Stimulated activated effector memory CD8-positive, alpha-beta T cell treated with anti-CD3 and anti-CD28 coated beads, Interleukin-12 subunit alpha, Interleukin-12 subunit beta, amount 100 ng/mL, for 72 hours (primary cell): ENCODE measurements at regions not wholly inside any gene's neighbourhood (a gene's known extent, or its start where the extent isn't known, plus 50 kb on each side); places are given as distances from the start of the nearest gene placed in this dataset.

ENCODE experiments used
- ATAC-seq: fragments of 150-1000 bp; cut with Tn5 transposase; 2 replicates; pipeline ENCODE4 v1.10.0; 2021
- DNase-seq, 2 donors: peaks; one replicate each; pipeline ENCODE4 v3.0.0; 2021 to 2022; ENCODE audit warnings: low spot score in 2 of 2
- H3K27ac Mint-ChIP-seq: one replicate; pipeline ENCODE4 v1.8.0; 2022; ENCODE audit warnings: mild to moderate bottlenecking, mixed read lengths
- H3K36me3 Mint-ChIP-seq: one replicate; pipeline ENCODE4 v1.8.0; 2022; ENCODE audit warnings: mild to moderate bottlenecking, mixed read lengths
- H3K4me1 Mint-ChIP-seq: one replicate; pipeline ENCODE4 v1.8.0; 2022; ENCODE audit warnings: mixed read lengths
- H3K4me3 Mint-ChIP-seq: one replicate; pipeline ENCODE4 v1.8.0; 2022; ENCODE audit warnings: mild to moderate bottlenecking, mixed read lengths
- H3K9me3 Mint-ChIP-seq: one replicate; pipeline ENCODE4 v1.8.0; 2022; ENCODE audit warnings: mixed read lengths

DNA sequence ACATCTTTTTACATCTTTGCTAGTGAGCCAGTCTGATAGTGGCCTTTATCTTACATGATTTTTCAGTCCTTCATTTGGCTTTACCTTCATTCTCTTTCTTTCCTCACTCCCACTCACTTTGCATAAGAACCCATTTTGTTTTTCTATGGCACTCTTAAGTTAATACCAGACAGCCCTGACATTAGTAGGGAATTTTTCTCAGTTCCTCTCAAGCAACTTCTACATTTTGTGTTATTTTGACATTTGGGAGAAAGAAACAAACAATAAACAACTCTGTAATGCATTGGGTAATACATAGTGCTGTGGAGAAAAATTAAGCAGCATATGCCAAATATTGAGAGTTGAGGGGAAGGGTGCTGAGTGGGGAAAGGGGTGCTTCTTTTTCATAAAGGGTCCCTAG is 524.1 kb upstream of the JAG1 start:
- Mint-ChIP-seq H3K27ac (no peak overlapping the region), H3K36me3 (no peaks in the 10 kb centered on the region), H3K9me3 (peaks cover 3% of the 10 kb centered on the region), H3K4me1 (no peaks in the 10 kb centered on the region), H3K4me3 (no peak overlapping the region)
- DNase-seq: no peak
- ATAC-seq: no peak

DNA sequence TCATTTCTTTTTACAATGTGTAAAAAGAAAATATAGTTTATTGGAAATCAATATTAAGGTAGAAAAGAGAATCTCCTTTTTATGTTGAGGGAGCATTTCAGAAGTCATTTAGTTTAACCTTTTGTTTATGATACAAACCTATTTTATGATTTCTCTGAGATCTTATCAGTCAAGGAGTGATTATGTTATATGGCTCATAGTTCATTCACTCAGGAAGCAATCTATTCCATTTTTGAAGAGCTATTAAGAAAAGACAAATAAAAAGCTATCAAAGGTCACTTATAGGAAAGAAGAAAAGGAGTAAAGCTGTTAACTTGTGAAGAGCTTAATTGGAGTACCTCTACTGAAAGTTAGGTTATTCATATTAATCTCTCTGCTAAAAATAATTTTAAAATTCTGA is 526.6 kb upstream of the JAG1 start:
- Mint-ChIP-seq H3K36me3 (no peaks in the 10 kb centered on the region), H3K27ac (no peak overlapping the region), H3K9me3 (peaks cover 3% of the 10 kb centered on the region), H3K4me1 (no peaks in the 10 kb centered on the region), H3K4me3 (no peak overlapping the region)
- ATAC-seq (no peak), DNase-seq (no peak)

DNA sequence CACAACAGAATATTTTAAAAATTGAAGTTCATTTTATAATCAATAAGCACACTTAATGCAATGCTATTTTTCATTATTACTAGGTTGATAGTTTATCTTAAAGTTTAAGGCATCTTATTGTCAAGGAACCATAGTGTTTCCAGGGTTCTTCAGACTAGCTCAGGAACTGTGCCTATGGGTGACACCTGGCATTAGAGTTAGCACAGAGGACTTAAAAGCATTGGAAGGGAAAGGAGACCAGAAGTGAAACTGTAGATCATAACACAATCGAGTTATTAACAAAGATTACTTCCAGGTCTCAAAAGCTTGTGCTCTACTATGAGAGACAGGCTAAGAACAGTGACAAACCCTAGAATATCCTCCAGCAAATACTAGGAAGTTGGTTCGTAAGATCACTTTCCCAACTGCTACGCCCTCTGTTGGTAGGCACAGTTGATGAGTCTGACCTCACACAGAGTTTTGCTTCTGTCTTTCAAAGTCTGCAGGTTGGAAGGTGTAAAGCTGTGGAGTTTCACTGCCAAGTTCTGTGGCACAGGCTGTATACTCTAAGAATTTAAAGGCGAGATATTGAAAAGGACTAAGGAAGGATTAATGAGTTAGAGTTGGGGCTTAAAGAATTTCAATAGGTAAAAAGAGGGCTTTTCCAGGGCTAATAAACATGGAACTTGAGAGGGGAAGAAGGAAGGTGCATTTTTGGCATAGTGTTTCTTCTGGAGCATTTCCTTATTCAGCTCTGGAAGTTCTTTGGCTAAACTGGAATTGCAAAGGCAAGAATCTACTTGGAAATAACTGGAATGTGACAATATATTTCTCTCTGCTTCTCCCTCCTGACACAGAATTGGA is 531.3 kb upstream of the JAG1 start:
- no peak for DNase-seq
- Mint-ChIP-seq H3K36me3 (no peaks in the 10 kb centered on the region), H3K9me3 (no peaks in the 10 kb centered on the region), H3K4me1 (no peaks in the 10 kb centered on the region), H3K27ac (no peak overlapping the region), H3K4me3 (no peak overlapping the region)
- ATAC-seq: peak; percentile 51

DNA sequence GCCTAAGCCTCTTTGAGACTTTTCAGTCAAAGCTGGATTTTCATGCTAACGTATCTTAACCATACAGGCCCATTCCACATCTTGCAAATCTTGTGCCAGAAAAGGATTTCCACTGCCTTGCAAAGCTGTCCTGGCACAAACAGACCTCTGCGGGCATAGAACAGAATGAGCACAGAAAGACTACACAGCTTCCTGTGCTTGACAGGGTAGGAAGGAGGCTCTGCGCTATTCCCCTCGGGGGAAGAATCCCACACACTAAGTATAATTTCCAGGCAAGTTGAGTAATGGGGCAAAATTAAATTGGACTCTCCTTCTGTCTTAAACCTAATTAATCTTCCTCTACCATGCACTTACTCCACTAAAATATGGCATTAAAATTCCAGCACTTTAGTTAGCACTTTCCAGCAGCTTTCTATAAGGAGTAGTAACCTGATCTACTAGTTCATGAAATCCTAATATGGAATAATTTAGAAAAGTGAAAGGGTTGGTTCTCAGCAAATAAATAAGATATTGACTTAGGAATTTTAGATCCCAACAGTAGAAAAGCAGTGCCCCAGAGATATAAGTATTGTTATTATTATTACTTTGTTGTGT is 532.1 kb upstream of the JAG1 start:
- no peak overlapping the region for H3K4me3 Mint-ChIP-seq
- DNase-seq (no peak), ATAC-seq (no peak)
- H3K27ac Mint-ChIP-seq: no peak overlapping the region
- H3K4me1 Mint-ChIP-seq: no peaks in the 10 kb centered on the region
- H3K36me3 Mint-ChIP-seq: no peaks in the 10 kb centered on the region
- H3K9me3 Mint-ChIP-seq: no peaks in the 10 kb centered on the region

DNA sequence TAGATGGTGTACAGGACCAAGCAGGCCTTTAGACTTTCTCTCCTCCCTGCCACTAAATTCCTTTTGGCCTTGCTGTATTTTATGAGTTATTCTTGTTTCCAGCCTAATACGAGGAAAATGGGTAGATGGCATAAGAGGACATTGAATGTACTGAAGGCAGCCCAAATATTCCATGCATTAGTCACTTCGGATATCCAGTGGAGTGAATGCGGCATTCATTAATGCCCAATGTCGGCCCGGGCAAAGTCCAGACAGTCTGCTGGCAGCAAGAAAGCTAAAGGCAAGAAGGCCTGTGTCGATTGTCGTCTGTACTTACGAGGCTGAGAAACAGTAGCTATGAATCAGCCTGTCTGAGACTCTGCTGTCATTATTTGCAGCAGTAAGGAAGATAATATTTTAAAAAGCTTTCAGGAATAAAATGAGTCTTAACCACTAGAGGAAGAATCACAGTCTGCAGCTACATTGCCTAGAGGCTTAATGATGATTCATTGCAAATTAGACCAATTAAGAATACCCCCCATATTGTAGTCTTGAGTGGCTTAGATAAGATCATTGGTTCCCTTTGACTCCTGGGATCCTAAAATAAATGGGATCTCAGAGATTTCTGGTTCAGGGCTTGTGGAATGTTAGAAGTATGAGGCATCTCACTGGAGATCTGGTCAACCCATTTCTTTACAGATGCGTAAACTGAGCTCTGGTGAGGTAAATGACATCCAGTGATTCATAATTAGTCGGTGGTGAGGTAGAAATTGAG is 534.1 kb upstream of the JAG1 start:
- no peak overlapping the region for H3K4me3 Mint-ChIP-seq
- ATAC-seq: no peak

DNA sequence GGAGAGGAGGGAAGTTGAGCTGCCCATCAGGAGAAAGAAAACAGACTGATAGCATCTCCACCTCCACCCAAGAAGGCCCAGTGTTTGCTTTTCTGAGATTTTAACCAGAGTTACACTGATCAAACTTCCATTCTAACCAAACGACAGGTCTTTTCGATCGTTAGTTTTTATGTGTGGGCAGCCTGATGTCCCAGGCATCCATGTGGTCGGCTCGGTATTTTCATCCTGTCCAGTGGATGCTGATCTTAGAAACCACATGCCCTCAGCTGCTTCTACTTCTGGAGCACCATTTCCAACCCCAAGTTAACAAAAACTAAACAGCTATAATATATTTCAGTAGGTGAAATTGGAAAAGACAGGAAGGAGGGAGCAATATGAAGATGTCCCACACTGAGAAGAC is 536.8 kb upstream of the JAG1 start:
- DNase-seq (no peak), ATAC-seq (no peak)
- H3K9me3 Mint-ChIP-seq: no peaks in the 10 kb centered on the region
- no peak overlapping the region for H3K4me3 Mint-ChIP-seq
- no peak overlapping the region for H3K27ac Mint-ChIP-seq
- no peaks in the 10 kb centered on the region for H3K4me1 Mint-ChIP-seq
- no peaks in the 10 kb centered on the region for H3K36me3 Mint-ChIP-seq

More for the DNA sequence above, 534.1 kb upstream of the JAG1 start:
- no peak for DNase-seq
- Mint-ChIP-seq H3K36me3 (no peaks in the 10 kb centered on the region), H3K27ac (no peak overlapping the region), H3K4me1 (no peaks in the 10 kb centered on the region), H3K9me3 (no peaks in the 10 kb centered on the region)

DNA sequence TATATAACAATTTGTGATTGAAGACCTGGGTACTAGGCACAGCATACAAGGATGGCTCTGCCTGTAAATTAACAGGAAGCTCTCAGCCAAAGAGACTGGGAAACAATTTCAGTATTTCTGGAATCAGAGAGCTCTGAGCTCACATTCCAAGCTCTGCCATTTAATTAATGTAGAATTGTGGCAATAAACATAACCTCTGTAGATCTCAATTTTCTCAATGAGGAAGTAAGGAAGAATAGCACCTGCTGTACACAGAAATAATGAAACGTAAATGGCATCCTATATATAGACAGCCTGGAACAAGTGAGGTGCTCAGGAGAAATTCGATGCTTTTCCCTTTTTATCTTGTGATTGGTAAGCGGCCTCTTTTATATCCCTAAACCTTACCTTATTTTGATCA is 538.5 kb upstream of the JAG1 start:
- no peak for DNase-seq
- Mint-ChIP-seq H3K9me3 (peaks cover 3% of the 10 kb centered on the region), H3K27ac (no peak overlapping the region), H3K4me1 (no peaks in the 10 kb centered on the region), H3K36me3 (no peaks in the 10 kb centered on the region), H3K4me3 (no peak overlapping the region)
- ATAC-seq: no peak

DNA sequence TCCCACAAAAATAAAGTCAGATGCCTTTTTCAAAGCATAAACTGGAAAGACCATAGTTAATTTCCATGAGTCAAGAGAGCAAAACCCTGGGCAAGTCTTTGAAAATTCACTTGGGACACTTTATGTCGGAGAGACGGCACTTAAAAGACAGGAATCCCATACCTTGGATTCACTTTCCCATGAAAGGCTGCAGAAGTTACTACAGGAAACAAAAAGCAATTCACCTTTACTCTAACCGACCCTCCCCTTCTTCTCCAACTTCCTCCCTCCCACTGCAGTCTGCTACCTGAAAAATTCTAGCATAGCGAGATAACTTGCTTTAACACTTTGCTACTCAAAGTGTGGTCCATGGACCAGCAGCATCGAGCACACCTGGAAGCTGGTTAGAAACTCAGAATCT is 539.1 kb upstream of the JAG1 start:
- no peaks in the 10 kb centered on the region for H3K36me3 Mint-ChIP-seq
- ATAC-seq (no peak), DNase-seq (no peak)
- no peaks in the 10 kb centered on the region for H3K4me1 Mint-ChIP-seq
- H3K9me3 Mint-ChIP-seq: peaks cover 3% of the 10 kb centered on the region
- no peak overlapping the region for H3K4me3 Mint-ChIP-seq
- H3K27ac Mint-ChIP-seq: no peak overlapping the region

DNA sequence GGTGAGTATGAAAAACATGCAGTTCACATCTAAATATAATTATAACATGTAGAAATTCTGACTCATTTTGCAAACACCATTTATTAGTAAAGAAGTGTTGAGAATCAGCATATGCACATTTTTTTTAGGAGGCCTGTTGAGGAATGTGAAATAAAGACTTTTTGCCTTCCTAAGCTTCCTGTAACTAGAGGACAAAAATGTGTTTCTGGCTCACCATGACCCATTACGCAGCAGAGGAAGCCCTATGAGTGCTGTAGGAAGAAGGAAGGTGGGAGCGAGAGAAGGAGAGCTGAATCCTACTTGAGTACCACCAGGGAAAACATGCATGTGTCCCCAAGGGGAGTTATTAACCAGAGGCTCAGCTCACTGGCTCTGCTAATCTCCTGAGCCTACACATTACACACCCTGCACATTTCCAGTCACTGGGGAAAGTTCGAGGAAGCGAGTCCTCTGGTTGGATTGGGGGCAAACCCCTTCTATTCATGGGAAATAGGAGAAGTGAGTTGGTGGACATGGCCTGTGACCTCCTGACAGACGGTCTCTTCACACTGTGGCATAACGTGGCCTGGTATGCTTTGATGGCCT is 540.5 kb upstream of the JAG1 start:
- H3K4me3 Mint-ChIP-seq: no peak overlapping the region
- DNase-seq: no peak

DNA sequence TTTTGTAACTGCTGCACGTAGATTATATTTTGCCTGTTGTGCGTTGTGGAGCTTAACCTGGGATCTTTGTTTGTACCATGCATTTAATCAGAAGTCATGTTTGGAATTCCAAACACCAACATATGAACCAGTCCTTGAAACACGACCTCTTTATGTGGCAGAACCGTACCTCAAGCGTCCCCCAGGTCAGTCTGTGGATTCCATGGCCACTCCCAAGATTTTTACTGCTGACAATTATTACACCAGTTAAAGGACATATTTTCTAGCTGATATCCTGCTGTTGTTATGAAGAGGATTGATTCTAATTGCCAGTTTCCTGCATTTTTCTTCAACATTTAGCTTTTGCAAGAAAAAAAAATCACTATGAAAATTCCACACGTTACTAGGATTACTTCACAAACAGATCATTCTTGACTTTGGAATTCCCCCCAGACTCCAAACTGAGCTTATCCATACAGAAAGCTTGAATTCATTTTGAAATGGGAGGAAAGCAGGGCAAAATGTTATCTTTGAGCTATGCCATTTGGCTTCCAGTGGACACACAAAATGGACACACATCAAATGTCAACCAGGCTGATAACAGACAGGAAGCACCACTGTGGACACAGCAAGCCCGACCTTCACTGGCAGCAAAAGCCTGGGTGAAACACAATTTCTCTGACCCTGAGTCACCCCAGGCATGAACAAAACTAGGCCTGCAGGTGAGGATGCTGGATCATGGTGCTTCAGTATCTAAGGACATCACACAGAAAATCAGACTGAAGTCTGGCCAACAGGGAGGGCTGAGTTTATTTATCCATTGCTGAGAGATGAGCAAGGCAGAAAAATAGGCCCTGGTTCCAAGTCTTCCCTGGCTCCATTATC is 542.9 kb upstream of the JAG1 start:
- DNase-seq (no peak), ATAC-seq (no peak)
- no peaks in the 10 kb centered on the region for H3K36me3 Mint-ChIP-seq
- no peaks in the 10 kb centered on the region for H3K4me1 Mint-ChIP-seq
- H3K4me3 Mint-ChIP-seq: no peak overlapping the region
- peaks cover 3% of the 10 kb centered on the region for H3K9me3 Mint-ChIP-seq
- no peak overlapping the region for H3K27ac Mint-ChIP-seq

More for the DNA sequence above, 540.5 kb upstream of the JAG1 start:
- Mint-ChIP-seq H3K27ac (no peak overlapping the region), H3K9me3 (peaks cover 3% of the 10 kb centered on the region), H3K36me3 (no peaks in the 10 kb centered on the region), H3K4me1 (no peaks in the 10 kb centered on the region)
- no peak for ATAC-seq

DNA sequence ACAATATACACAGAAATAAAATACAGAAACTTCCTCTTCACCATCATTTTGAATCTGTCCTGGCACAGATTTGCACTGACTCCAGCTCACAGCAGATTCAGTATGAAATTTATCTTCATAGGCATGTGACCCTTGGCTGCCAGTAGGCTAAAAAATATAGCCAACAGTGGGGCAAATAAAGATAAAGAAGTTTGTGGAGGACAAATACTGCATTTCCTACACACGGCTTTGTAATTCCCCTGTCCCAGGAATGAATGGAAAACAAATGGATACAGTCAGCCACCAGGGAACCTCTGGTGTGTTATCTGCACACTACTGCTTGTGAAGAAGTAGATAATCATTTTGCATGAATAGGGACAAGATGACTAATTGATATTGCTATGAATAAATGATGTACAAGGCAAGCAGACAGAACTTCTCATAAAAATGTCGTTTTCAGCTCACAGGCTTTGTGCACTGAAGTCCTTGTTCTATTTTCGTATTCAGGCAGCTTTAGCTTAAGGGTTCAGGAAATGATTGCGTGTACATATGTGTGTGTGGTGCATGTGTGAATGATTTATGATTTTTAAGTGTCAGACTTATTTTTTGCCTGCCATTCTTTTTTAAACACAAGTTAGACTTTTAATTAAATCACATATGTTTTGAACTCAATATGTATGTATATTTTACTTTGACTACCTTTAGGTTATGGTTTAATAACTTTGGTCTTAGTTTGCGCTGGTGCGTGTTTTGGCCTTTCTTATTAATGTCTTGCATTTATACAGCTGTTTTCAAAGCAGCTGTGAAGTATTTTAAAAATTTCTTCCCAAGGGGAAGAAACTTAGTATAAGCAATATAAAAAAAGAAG is 543.8 kb upstream of the JAG1 start:
- no peak for DNase-seq
- Mint-ChIP-seq H3K4me1 (no peaks in the 10 kb centered on the region), H3K9me3 (peaks cover 6% of the 10 kb centered on the region), H3K36me3 (no peaks in the 10 kb centered on the region), H3K27ac (no peak overlapping the region), H3K4me3 (no peak overlapping the region)
- no peak for ATAC-seq

DNA sequence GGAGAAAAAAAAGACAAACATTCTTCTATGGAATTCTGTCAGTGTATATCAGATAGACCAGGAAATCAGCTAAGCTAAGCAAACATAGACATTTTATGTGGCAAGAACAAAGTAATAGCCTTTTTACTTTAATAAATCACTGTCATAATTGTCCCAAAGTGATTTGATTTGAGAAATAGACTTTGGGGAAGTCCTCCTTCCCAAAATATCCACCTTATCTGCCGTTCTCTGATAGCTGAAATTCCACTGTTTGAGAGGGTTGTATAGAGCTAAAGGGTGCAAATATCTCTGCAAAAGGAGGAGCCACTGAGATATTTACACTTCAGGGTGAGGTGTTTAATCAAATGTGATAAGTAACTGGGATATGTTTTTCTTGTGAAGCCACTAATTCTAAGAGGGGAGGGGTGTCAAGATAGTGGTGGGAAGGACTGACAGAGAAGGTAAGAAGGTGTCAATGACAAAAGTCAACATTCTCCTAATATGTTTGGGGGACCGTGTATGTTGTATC is 544.4 kb upstream of the JAG1 start:
- no peaks in the 10 kb centered on the region for H3K4me1 Mint-ChIP-seq
- no peak for DNase-seq
- no peak overlapping the region for H3K27ac Mint-ChIP-seq
- no peak overlapping the region for H3K4me3 Mint-ChIP-seq
- peaks cover 8% of the 10 kb centered on the region for H3K9me3 Mint-ChIP-seq
- H3K36me3 Mint-ChIP-seq: no peaks in the 10 kb centered on the region
- ATAC-seq: no peak

DNA sequence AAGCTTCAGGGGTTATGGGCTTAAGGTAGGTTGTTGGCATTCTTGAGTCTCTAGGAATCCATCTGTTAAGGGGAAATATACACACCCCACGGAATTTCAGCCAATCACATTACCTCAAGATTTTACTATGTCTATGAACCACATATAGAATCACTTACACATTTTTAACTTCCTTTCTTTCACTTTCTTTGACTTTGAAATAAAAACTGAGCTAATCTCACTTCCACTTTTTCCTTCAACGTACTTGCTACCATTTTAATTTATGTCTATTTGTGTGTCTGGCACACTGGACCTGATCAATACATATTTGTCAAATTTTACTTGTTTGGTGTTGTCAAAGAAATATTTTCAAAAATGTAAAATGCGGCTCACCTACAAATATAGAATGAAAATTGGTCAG is 545.4 kb upstream of the JAG1 start:
- no peaks in the 10 kb centered on the region for H3K4me1 Mint-ChIP-seq
- H3K4me3 Mint-ChIP-seq: no peak overlapping the region
- H3K36me3 Mint-ChIP-seq: no peaks in the 10 kb centered on the region
- H3K9me3 Mint-ChIP-seq: peaks cover 8% of the 10 kb centered on the region
- ATAC-seq (no peak), DNase-seq (no peak)
- no peak overlapping the region for H3K27ac Mint-ChIP-seq

DNA sequence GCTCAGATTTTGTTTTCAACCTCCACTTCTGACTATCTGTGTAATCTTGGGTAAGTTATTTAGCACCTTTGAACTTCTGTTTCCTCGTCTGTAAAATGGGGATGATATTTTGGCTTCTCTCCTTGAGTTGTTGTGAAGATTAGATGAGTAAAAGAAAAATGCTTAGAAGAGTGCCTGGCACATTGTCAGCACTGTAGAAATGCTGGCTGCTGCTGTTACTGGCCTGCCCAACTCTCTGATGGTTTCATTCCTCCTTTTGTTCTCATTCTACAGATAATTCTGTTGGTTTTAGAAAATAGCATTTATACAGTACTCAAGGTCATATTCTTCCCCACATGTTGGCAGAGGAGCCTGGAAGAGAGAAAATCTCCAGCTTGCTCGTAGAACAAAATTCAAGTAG is 547.2 kb upstream of the JAG1 start:
- H3K36me3 Mint-ChIP-seq: no peaks in the 10 kb centered on the region
- no peak overlapping the region for H3K4me3 Mint-ChIP-seq
- no peak overlapping the region for H3K27ac Mint-ChIP-seq
- ATAC-seq: no peak
- H3K4me1 Mint-ChIP-seq: no peaks in the 10 kb centered on the region
- peaks cover 10% of the 10 kb centered on the region for H3K9me3 Mint-ChIP-seq
- no peak for DNase-seq
